ENCODE measurements at regions not wholly inside any gene's neighbourhood (a gene's known extent, or its start where the extent isn't known, plus 50 kb on each side); places are given as distances from the start of the nearest gene placed in this dataset.

- no peak for DNase-seq
- no peaks in the 10 kb centered on the region for H3K4me1 ChIP-seq
These were observed 285.3 kb downstream of the FAM43A start for GRCh38 chr3:194971009-194971408.

GRCh38 chr3:194971965-194972364 lies 286.3 kb downstream of the FAM43A start:
- DNase-seq (no peak), ATAC-seq (no peak)
- H3K27me3 ChIP-seq = no peaks in the 10 kb centered on the region
- no peaks in the 10 kb centered on the region for H3K9me3 ChIP-seq
- no peak overlapping the region for H3K4me3 ChIP-seq
- H3K36me3 ChIP-seq = no peaks in the 10 kb centered on the region
- no peak overlapping the region for H3K27ac ChIP-seq
- intact Hi-C loops (cut with DNase I) = no loop called here
- H3K4me1 ChIP-seq = no peaks in the 10 kb centered on the region
- TF ChIP-seq CTCF (IDR thresholded peaks at IDR 0.05) = no peak

More at GRCh38 chr3:194971009-194971408, 285.3 kb downstream of the FAM43A start:
- Histone ChIP-seq H3K27me3 (no peaks in the 10 kb centered on the region), H3K27ac (no peak overlapping the region), H3K4me3 (no peak overlapping the region), H3K36me3 (no peaks in the 10 kb centered on the region), H3K9me3 (no peaks in the 10 kb centered on the region)
- TF ChIP-seq CTCF (IDR thresholded peaks at IDR 0.05) = no peak
- ATAC-seq = no peak
- intact Hi-C loops (cut with DNase I) = no loop called here

GRCh38 chr3:194972641-194973040 lies 287.0 kb downstream of the FAM43A start:
- DNase-seq (no peak), ATAC-seq (no peak)
- intact Hi-C loops (cut with DNase I) = no loop called here
- Histone ChIP-seq H3K9me3 (no peaks in the 10 kb centered on the region), H3K4me3 (no peak overlapping the region), H3K27ac (no peak overlapping the region), H3K27me3 (no peaks in the 10 kb centered on the region), H3K4me1 (no peaks in the 10 kb centered on the region), H3K36me3 (no peaks in the 10 kb centered on the region)
- no peak for TF ChIP-seq CTCF (IDR thresholded peaks at IDR 0.05)

GRCh38 chr3:194973366-194974000 lies 287.8 kb downstream of the FAM43A start:
- no peak for TF ChIP-seq CTCF (IDR thresholded peaks at IDR 0.05)
- no peaks in the 10 kb centered on the region for H3K27me3 ChIP-seq
- no peak overlapping the region for H3K27ac ChIP-seq
- H3K36me3 ChIP-seq = no peaks in the 10 kb centered on the region
- no peaks in the 10 kb centered on the region for H3K9me3 ChIP-seq
- no peak overlapping the region for H3K4me3 ChIP-seq
- DNase-seq (no peak), ATAC-seq (no peak)
- intact Hi-C loops (cut with DNase I) = no loop called here
- H3K4me1 ChIP-seq = no peaks in the 10 kb centered on the region

GRCh38 chr3:194974468-194975135 lies 288.9 kb downstream of the FAM43A start:
- no peak for DNase-seq
- H3K4me1 ChIP-seq = no peaks in the 10 kb centered on the region
- no peaks in the 10 kb centered on the region for H3K27me3 ChIP-seq
- H3K27ac ChIP-seq = no peak overlapping the region
- TF ChIP-seq CTCF (IDR thresholded peaks at IDR 0.05) = no peak
- H3K9me3 ChIP-seq = no peaks in the 10 kb centered on the region
- no peak overlapping the region for H3K4me3 ChIP-seq
- intact Hi-C loops (cut with DNase I) = no loop called here
- H3K36me3 ChIP-seq = no peaks in the 10 kb centered on the region
- no peak for ATAC-seq
